Suprapubic skin (tissue), 4 donors: ENCODE measurements at regions not wholly inside any gene's neighbourhood (a gene's known extent, or its start where the extent isn't known, plus 50 kb on each side); places are given as distances from the start of the nearest gene placed in this dataset.

ENCODE experiments used
- EP300 ChIP-seq: sonication (generic); formaldehyde crosslinking; IDR thresholded peaks from one replicate; pipeline ENCODE4 v1.6.1; 2017; ENCODE audit warnings: antibody characterized with exemption
- POLR2AphosphoS5 ChIP-seq, 3 donors: sonication (generic); formaldehyde crosslinking; IDR thresholded peaks; one replicate each; pipeline ENCODE4 v1.6.1; 2017; ENCODE audit warnings: antibody characterized with exemption in 3 of 3
- TF ChIP-seq, protein P1 (sequence below), 2 donors: fragments of 200-600 bp in 1 of 2; fragments of 450-650 bp in 1 of 2; sonication (generic) in 1 of 2; IDR thresholded peaks; one replicate each; pipeline ENCODE4 v1.5.1; 2016 to 2019; ENCODE audit warnings: antibody characterized with exemption in 2 of 2, mild to moderate bottlenecking in 1 of 2, moderate library complexity in 1 of 2

DNA sequence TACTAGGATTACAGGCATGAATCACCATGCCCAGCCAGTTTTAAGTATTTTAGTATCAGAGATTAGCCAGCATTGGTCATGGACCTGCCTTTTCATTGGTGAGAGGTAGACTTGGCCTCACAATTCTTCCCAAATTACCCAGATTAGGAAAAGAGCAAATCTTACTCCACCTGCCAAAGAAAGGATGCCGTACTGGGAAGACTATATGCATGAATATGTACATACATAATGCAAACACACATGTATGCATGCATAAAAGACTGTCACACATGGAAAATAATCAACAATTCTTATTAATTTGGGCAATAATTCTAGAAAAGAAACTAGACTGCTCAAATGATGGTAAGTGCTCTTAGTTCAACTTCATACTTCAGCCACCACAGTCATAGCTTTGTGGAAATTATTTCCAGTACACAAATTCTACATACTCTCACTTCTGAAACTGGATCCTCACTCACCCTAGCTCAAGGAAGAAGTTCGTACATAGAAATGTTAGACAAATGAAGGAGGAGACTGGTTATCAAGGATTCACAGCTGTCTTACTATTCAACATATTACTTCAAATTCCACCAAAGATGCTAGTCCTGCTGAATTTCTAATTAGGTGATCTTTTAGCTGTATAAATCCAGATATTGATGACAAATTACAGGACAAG is 73.7 kb downstream of the MINAR2 start:
- TF ChIP-seq EP300 (no peak), POLR2AphosphoS5 (IDR thresholded peaks at IDR 0.05) (no peak)
- TF ChIP-seq, protein P1, sequence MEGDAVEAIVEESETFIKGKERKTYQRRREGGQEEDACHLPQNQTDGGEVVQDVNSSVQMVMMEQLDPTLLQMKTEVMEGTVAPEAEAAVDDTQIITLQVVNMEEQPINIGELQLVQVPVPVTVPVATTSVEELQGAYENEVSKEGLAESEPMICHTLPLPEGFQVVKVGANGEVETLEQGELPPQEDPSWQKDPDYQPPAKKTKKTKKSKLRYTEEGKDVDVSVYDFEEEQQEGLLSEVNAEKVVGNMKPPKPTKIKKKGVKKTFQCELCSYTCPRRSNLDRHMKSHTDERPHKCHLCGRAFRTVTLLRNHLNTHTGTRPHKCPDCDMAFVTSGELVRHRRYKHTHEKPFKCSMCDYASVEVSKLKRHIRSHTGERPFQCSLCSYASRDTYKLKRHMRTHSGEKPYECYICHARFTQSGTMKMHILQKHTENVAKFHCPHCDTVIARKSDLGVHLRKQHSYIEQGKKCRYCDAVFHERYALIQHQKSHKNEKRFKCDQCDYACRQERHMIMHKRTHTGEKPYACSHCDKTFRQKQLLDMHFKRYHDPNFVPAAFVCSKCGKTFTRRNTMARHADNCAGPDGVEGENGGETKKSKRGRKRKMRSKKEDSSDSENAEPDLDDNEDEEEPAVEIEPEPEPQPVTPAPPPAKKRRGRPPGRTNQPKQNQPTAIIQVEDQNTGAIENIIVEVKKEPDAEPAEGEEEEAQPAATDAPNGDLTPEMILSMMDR (IDR thresholded peaks at IDR 0.05): no peak
